ENCODE measurements at regions not wholly inside any gene's neighbourhood (a gene's known extent, or its start where the extent isn't known, plus 50 kb on each side); places are given as distances from the start of the nearest gene placed in this dataset.

- H3K27me3 ChIP-seq = no peaks in the 10 kb centered on the region
- H3K36me3 ChIP-seq = no peaks in the 10 kb centered on the region
- peaks cover 0 to 13% (median 10%) of the 10 kb centered on the region in 4 donors for H3K9me3 ChIP-seq
- 75 to 78% methylated on average over 2 of the region's 2 CpGs for WGBS, 2 donors
- no peak for ATAC-seq (ENCODE audit: low FRiP score in 2 of 2)
- H3K4me3 ChIP-seq = no peak overlapping the region
- DNase-seq = no peak
- H3K27ac ChIP-seq = no peak overlapping the region
- TF ChIP-seq POLR2A (IDR thresholded peaks at IDR 0.05) (no peak), POLR2AphosphoS5 (IDR thresholded peaks at IDR 0.05) (no peak), CTCF (IDR thresholded peaks at IDR 0.05) (no peak), EP300 (IDR thresholded peaks at IDR 0.05) (no peak)
- no peaks in the 10 kb centered on the region for H3K4me1 ChIP-seq
These were observed 1026.6 kb downstream of the RAPGEF2 start for GRCh38 chr4:160129439-160129838.

DNA sequence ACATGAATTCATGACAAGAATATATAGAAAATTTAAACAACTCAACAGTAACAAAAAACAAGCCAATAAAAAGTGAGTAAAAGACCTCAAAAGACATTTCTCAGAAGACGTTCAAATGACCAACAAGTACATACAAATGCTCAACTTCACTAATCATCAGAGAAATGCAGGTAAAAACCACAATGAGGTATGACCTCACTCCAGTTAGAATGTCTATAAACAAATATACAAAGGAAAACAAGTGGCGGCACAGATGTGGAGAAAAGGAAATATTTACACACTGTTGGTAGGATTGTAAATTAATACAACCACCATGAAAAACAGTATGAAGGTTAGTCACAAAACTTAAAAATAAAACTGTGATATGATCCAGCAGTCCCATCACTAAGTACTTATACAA lies 1033.1 kb downstream of the RAPGEF2 start:
- TF ChIP-seq EP300 (IDR thresholded peaks at IDR 0.05) = no peak
- no peak for TF ChIP-seq POLR2A (IDR thresholded peaks at IDR 0.05)
- no peak for TF ChIP-seq POLR2AphosphoS5 (IDR thresholded peaks at IDR 0.05)
- TF ChIP-seq CTCF (IDR thresholded peaks at IDR 0.05) = no peak
- Histone ChIP-seq H3K4me1 (no peaks in the 10 kb centered on the region), H3K36me3 (no peaks in the 10 kb centered on the region), H3K27me3 (no peaks in the 10 kb centered on the region), H3K4me3 (no peak overlapping the region), H3K27ac (no peak overlapping the region), H3K9me3 (peaks cover 0 to 13% (median 10%) of the 10 kb centered on the region in 4 donors)
- ATAC-seq (ENCODE audit: low FRiP score in 2 of 2) = no peak
- no peak for DNase-seq
- WGBS, 2 donors = 67 to 70% methylated on average over 2 of the region's 2 CpGs

- ATAC-seq (ENCODE audit: low FRiP score in 2 of 2) (no peak), DNase-seq (no peak)
- TF ChIP-seq EP300 (IDR thresholded peaks at IDR 0.05) (no peak), POLR2A (IDR thresholded peaks at IDR 0.05) (no peak), CTCF (IDR thresholded peaks at IDR 0.05) (no peak), POLR2AphosphoS5 (IDR thresholded peaks at IDR 0.05) (no peak)
- Histone ChIP-seq H3K27ac (no peak overlapping the region), H3K9me3 (no peaks in the 10 kb centered on the region), H3K4me1 (no peaks in the 10 kb centered on the region), H3K27me3 (no peaks in the 10 kb centered on the region), H3K36me3 (no peaks in the 10 kb centered on the region), H3K4me3 (no peak overlapping the region)
These were observed 1038.3 kb downstream of the RAPGEF2 start for GRCh38 chr4:160141206-160141605.

DNA sequence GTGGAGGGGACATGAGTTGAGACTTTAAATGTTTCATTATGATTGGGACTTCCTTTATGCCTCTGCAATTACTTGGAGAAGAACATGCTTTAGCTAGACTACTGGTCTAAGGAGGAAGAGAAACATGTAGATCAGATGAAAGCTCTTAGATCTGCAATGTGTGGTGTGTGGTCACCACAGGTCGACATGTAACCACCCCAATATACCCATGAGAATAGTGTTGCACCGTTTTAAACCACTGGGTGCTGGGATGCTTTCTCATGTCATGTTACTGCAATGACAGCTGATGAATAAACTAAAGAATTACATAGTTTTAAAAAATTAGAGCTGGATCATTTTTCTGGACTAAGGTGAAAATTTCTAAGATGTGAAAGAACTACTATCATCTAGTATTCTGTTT lies 1039.7 kb downstream of the RAPGEF2 start:
- 64 to 70% methylated on average over 2 of the region's 2 CpGs for WGBS, 2 donors
- DNase-seq = no peak
- Histone ChIP-seq H3K9me3 (no peaks in the 10 kb centered on the region), H3K4me1 (no peaks in the 10 kb centered on the region), H3K4me3 (no peak overlapping the region), H3K36me3 (no peaks in the 10 kb centered on the region), H3K27me3 (no peaks in the 10 kb centered on the region), H3K27ac (no peak overlapping the region)
- ATAC-seq (ENCODE audit: low FRiP score in 2 of 2) = no peak
- TF ChIP-seq POLR2A (IDR thresholded peaks at IDR 0.05) (no peak), EP300 (IDR thresholded peaks at IDR 0.05) (no peak), CTCF (IDR thresholded peaks at IDR 0.05) (no peak), POLR2AphosphoS5 (IDR thresholded peaks at IDR 0.05) (no peak)

GRCh38 chr4:160143574-160143973 lies 1040.7 kb downstream of the RAPGEF2 start:
- no peak for ATAC-seq (ENCODE audit: low FRiP score in 2 of 2)
- no peak overlapping the region for H3K4me3 ChIP-seq
- no peaks in the 10 kb centered on the region for H3K9me3 ChIP-seq
- WGBS, 2 donors = 68 to 70% methylated on average over 3 of the region's 3 CpGs
- H3K4me1 ChIP-seq = no peaks in the 10 kb centered on the region
- H3K36me3 ChIP-seq = no peaks in the 10 kb centered on the region
- TF ChIP-seq POLR2AphosphoS5 (IDR thresholded peaks at IDR 0.05) (no peak), EP300 (IDR thresholded peaks at IDR 0.05) (no peak), CTCF (IDR thresholded peaks at IDR 0.05) (no peak), POLR2A (IDR thresholded peaks at IDR 0.05) (no peak)
- DNase-seq = no peak
- H3K27me3 ChIP-seq = no peaks in the 10 kb centered on the region
- no peak overlapping the region for H3K27ac ChIP-seq

Data from upper lobe of left lung (tissue), 6 donors.